ENCODE measurements at regions not wholly inside any gene's neighbourhood (a gene's known extent, or its start where the extent isn't known, plus 50 kb on each side); places are given as distances from the start of the nearest gene placed in this dataset.
"Not testable (repeated sequence)": the region's sequence is repeated elsewhere in the genome, so short reads cannot be mapped to it uniquely, and the experiment has no call there.

DNA sequence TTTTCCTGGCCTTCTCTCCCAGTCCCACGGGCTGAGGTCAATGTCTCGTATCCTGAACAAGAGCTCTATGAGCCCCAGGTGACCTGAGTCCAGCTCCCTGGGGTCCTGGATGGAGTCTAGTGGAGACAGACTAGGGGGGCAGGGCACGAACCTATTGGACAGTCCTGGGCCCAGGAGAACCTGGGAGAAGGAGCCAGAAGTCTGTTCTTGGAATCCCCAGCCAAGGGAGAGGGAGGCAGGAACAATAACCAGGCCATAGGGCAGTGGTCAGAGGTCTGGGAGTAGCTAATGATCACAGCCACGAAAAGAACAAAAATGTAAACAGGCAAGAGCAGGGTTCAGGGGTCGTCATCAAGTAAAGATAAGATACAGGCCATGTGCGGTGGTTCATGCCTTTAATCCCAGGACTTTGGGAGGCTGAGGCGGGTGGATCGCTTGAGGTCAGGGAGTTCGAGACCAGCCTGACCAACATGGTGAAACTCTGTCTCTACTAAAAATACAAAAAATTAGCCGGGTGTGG, 60.8 kb downstream of the COPRS start:
- WGBS: 68% methylated on average over 10 of the region's 10 CpGs
- Histone ChIP-seq H3K4me3 (ENCODE audit: low read depth, low read length) (no peak overlapping the region), H3K36me3 (ENCODE audit: insufficient read depth) (no peaks in the 10 kb centered on the region), H3K4me1 (ENCODE audit: insufficient read depth) (no peaks in the 10 kb centered on the region), H3K27ac (ENCODE audit: low read depth) (no peak overlapping the region)
- no peak for DNase-seq (ENCODE audit: extremely low spot score)

DNA sequence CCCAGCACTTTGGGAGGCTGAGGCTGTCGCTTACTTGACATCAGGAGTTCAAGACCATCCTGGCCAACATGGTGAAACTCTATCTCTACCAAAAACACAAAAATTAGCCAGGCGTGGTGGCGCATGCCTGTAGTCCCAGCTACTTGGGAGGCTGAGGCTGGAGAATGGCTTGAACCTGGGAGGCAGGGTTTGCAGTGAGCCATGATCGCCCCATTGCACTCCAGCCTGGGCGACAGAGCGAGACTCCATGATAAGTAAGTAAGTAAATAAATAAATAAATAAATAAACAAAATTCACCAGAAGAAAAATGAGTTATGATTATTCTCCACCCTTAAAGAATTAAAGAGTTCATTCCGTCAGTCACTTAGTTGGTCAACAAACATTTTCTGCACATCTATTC, 63.1 kb downstream of the COPRS start:
- H3K4me3 ChIP-seq (ENCODE audit: low read depth, low read length); H3K27ac ChIP-seq (ENCODE audit: low read depth); DNase-seq (ENCODE audit: extremely low spot score); H3K36me3 ChIP-seq (ENCODE audit: insufficient read depth); H3K4me1 ChIP-seq (ENCODE audit: insufficient read depth): not testable (repeated sequence)
- 97% methylated on average over 7 of the region's 7 CpGs for WGBS

DNA sequence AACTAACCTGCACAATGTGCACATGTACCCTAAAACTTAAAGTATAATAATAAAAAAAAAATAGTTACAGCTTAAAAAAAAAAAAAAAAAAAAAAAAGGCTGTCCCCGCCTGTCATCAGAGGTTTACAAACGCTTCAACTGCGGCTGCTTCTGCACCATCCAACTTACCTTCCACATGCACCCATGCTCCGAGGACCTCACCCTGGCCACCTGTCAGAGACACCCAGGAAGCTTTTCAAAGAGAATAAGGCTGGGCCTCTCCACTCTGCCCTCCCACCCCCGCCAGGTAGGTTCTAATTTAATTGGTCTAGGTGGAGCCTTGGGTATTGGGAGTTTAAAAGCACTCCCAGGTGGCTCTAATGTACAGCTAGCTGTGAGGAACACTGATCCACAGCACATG, 64.9 kb downstream of the COPRS start:
- H3K4me1 ChIP-seq (ENCODE audit: insufficient read depth): no peaks in the 10 kb centered on the region
- 94% methylated on average over 5 of the region's 5 CpGs for WGBS
- H3K36me3 ChIP-seq (ENCODE audit: insufficient read depth): no peaks in the 10 kb centered on the region
- no peak overlapping the region for H3K27ac ChIP-seq (ENCODE audit: low read depth)
- no peak overlapping the region for H3K4me3 ChIP-seq (ENCODE audit: low read depth, low read length)
- no peak for DNase-seq (ENCODE audit: extremely low spot score)

DNA sequence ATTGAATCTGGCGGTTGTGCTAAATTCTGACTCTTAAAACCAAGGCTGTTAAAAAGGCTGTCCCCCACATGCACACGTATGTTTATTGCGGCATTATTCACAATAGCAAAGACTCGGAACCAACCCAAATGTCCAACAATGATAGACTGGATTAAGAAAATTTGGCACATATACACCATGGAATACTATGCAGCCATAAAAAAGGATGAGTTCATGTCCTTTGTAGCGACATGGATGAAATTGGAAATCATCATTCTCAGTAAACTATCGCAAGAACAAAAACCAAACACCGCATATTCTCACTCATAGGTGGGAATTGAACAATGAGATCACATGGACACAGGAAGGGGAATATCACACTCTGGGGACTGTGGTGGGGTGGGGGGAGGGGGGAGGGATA, 65.4 kb downstream of the COPRS start:
- not testable (repeated sequence) for H3K27ac ChIP-seq (ENCODE audit: low read depth); H3K4me1 ChIP-seq (ENCODE audit: insufficient read depth); H3K4me3 ChIP-seq (ENCODE audit: low read depth, low read length); H3K36me3 ChIP-seq (ENCODE audit: insufficient read depth); DNase-seq (ENCODE audit: extremely low spot score)
- 91% methylated on average over 7 of the region's 7 CpGs for WGBS

DNA sequence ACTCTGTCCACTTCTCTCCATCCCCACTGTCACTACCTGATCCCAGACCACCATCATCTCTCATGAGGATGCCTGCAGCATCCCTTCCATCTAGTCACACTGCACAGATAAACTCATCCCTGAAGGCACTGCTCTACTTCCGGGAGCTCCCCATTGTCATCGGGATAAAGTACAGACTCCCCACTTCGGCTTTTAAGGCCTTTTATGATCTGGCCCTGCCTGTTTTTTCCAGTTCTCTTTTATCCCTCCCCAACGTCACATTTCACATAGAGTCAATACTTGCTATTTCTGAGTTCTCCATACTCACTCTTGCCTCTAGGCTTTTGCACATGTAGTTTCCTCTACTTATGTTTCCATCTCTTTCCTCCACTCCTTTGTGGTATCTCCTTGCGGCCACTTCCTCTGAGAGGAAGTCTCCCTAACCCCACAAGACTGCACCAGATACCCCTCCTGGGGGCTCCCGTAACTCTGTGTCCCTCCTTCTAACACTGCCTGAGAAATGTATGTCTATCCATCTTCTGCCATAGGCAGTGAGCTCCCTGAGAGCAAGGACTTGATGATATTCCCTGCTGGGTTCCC, 66.9 kb downstream of the COPRS start:
- Histone ChIP-seq H3K4me1 (ENCODE audit: insufficient read depth) (no peaks in the 10 kb centered on the region), H3K27ac (ENCODE audit: low read depth) (no peak overlapping the region), H3K4me3 (ENCODE audit: low read depth, low read length) (no peak overlapping the region), H3K36me3 (ENCODE audit: insufficient read depth) (no peaks in the 10 kb centered on the region)
- DNase-seq (ENCODE audit: extremely low spot score): no peak
- WGBS: 66% methylated on average over 6 of the region's 6 CpGs

DNA sequence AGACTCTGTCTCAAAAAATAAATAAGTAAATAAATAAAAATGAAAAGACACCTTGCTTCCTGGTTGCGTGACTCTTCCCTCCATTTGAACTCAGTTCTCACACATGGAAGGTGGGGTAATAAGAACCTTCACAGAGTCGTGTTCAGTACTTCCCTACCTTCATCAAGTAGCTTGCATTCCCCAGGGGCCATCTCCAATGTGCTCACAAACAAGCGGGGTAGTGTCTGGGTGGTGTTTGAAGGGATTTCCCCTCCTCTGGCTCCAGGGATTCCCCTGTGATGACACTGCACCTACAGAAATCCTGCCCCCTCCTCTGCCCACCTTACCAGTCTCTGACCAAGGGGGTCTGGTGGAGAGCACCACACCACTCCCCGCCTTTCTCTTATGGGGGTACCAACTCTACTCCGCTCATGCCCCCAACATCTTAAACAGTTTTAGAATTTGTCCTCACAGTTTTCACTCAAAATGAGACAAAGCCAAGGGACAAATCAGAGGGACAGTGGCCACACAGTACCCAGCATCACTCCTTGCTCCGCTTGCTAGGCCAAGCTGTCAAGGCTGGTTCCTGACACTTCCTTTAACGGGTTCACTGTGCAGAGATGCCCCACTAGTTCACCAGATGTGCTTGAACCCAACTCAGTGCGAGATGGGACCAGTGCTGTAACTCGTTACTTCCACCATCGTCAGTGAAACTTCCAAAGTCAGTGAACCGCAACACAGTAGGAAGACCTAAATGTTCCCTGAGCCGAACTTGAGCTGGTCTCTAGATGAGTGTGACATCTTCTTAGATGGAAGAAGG, 69.1 kb downstream of the COPRS start:
- Histone ChIP-seq H3K4me1 (ENCODE audit: insufficient read depth) (no peaks in the 10 kb centered on the region), H3K4me3 (ENCODE audit: low read depth, low read length) (no peak overlapping the region), H3K27ac (ENCODE audit: low read depth) (no peak overlapping the region), H3K36me3 (ENCODE audit: insufficient read depth) (no peaks in the 10 kb centered on the region)
- WGBS: 81% methylated on average over 12 of the region's 12 CpGs
- DNase-seq (ENCODE audit: extremely low spot score): no peak

DNA sequence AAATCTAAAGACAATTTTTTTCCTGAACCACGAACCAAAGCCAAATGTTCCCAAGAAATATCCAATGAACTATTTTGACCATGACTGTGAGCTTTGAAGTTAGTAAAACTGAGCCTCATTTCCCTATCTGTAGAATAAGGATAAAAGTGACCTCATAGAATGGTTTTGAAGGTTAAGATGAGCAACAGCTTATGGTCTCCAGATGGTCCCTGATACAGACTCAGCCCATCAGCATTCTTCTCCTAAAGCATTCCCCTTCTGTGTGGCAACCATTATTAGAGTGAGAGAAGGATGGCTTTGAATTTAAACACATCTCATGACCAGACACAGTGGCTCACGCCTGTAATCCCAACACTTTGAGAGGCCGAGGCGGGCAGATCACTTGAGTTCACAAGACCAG, 70.1 kb downstream of the COPRS start:
- H3K4me1 ChIP-seq (ENCODE audit: insufficient read depth): no peaks in the 10 kb centered on the region
- DNase-seq (ENCODE audit: extremely low spot score): no peak
- no peak overlapping the region for H3K4me3 ChIP-seq (ENCODE audit: low read depth, low read length)
- H3K36me3 ChIP-seq (ENCODE audit: insufficient read depth): no peaks in the 10 kb centered on the region
- WGBS: 87% methylated on average over 4 of the region's 4 CpGs
- H3K27ac ChIP-seq (ENCODE audit: low read depth): no peak overlapping the region

DNA sequence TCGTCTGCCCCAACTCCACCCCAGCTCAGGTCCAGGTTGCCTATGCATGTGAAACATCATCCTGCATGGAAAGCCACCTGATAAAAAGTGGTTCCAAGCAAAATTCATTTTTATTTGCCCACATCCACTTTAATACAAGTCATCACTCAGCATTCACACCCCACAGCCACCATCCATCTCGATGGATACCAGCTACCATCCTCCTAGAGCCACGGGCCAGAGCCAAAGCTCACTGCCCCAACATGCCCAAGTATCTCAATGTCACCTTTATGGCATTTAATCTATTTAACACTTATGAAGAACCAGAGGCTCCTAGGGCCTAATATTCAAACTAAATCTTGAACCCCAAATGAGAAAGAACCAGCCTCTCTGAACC, 70.5 kb downstream of the COPRS start:
- Histone ChIP-seq H3K27ac (ENCODE audit: low read depth) (no peak overlapping the region), H3K4me1 (ENCODE audit: insufficient read depth) (no peaks in the 10 kb centered on the region), H3K4me3 (ENCODE audit: low read depth, low read length) (no peak overlapping the region), H3K36me3 (ENCODE audit: insufficient read depth) (no peaks in the 10 kb centered on the region)
- no peak for DNase-seq (ENCODE audit: extremely low spot score)
- 59% methylated on average over 3 of the region's 3 CpGs for WGBS

DNA sequence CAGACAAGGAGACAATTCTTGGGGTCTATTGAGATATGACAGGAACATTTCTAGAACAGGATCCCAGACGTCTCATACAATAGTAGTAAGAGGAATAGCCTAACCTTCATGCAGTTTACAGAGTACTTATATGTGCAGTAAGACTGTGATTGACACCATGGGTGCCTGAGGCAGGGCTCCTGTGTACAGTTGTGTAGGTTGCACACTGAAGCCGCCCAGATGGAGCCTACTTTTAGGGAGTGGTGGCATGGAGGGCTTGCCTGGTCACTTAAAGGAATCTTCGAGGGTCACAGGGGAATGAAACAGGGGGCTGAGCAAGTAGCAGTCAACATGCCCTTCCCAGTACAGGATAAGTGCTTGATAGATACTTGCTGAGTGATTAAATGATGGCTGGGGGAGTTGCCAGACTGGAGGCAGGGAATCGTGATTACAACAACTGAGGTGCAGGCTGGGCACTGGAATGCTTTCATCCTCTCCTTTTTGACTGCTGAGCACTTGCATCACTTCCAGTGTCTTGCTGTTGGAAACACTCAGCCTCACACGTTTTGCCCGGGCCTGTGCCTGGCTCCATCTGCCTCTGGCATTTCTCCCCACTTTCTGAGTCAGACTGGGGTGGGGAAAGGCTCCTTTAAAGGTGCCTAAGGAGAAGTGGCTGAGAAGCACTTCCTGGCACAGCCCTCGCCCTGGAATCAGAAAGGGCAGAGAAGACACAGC, 71.0 kb downstream of the COPRS start:
- WGBS: 42% methylated on average over 7 of the region's 7 CpGs
- no peak overlapping the region for H3K27ac ChIP-seq (ENCODE audit: low read depth)
- no peaks in the 10 kb centered on the region for H3K36me3 ChIP-seq (ENCODE audit: insufficient read depth)
- DNase-seq (ENCODE audit: extremely low spot score): no peak
- no peak overlapping the region for H3K4me3 ChIP-seq (ENCODE audit: low read depth, low read length)
- no peaks in the 10 kb centered on the region for H3K4me1 ChIP-seq (ENCODE audit: insufficient read depth)

DNA sequence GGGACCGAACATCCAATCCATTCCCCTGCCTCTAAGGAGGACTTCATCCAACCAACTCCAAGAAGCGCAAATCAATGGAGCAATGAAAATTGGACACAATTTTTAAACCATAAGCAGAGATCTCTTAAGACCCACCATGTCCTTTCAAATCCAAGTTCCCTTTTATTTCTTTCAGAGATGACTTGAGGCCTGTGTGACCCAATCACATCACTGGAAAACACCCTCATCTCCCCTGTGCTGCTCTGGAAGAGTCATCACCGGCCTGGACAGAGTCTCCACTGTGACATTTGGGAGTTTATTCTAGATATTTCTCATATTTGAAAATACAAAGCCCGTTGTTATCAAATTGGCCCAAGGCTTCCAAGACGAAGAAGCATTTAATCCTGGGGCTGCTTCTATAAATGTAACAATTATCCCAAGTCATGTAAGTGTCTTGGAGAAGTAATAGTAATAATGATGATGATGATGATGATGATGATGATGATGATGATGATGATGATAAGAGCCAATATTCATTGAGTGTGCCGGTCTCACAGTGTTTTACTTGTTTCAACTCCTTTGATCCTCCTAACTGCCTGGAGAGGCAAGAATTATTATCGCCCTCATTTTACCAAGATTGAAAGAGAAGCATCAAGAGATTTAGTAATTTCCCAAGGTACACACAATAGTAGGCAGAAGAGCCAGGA, 72.1 kb downstream of the COPRS start:
- DNase-seq (ENCODE audit: extremely low spot score): no peak
- Histone ChIP-seq H3K27ac (ENCODE audit: low read depth) (no peak overlapping the region), H3K36me3 (ENCODE audit: insufficient read depth) (no peaks in the 10 kb centered on the region), H3K4me1 (ENCODE audit: insufficient read depth) (no peaks in the 10 kb centered on the region), H3K4me3 (ENCODE audit: low read depth, low read length) (no peak overlapping the region)
- 81% methylated on average over 7 of the region's 7 CpGs for WGBS

DNA sequence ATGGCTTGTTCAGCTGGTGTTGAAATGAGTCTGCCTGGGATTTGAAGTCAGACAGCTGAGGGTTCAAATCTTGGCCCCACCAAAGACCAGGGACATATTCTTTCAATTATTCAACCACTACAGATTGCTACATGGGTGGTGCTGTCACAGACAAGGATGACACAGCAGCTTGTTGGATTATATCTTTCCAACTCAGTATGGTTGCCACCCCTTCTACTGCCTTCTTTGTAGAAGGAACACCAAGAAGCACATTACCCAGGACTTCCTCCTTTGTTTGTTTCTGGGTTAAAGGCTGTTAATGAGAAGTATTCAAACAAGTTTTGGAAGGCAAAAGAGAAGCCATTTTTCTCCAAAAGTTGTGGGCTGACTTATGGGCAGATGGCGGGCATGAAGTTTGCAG, 78.6 kb downstream of the COPRS start:
- no peaks in the 10 kb centered on the region for H3K4me1 ChIP-seq (ENCODE audit: insufficient read depth)
- DNase-seq (ENCODE audit: extremely low spot score): no peak
- 96% methylated on average over 1 of the region's 1 CpG for WGBS
- H3K36me3 ChIP-seq (ENCODE audit: insufficient read depth): no peaks in the 10 kb centered on the region
- H3K27ac ChIP-seq (ENCODE audit: low read depth): no peak overlapping the region
- no peak overlapping the region for H3K4me3 ChIP-seq (ENCODE audit: low read depth, low read length)

DNA sequence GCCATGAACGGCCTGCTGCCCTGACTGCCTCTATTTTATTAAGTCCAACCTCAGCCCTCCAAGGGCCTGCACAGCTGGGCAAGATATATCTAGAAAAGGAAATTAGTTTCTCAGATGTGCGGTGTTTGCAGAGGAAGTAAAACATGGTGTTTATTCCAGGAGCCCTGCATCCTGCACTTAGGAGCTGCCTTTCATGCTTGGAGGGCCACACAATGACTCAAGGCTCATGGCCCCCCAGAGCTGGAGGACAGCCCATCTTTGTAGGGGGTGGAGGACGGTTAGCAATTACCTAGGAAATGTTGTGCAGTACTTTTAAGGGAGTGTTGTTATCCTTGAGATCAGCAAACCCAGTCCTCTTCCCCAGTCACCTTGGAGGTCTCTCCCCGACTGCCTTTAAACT, 80.5 kb downstream of the COPRS start:
- no peak for DNase-seq (ENCODE audit: extremely low spot score)
- Histone ChIP-seq H3K36me3 (ENCODE audit: insufficient read depth) (no peaks in the 10 kb centered on the region), H3K4me1 (ENCODE audit: insufficient read depth) (no peaks in the 10 kb centered on the region), H3K4me3 (ENCODE audit: low read depth, low read length) (no peak overlapping the region), H3K27ac (ENCODE audit: low read depth) (no peak overlapping the region)
- 64% methylated on average over 4 of the region's 4 CpGs for WGBS

DNA sequence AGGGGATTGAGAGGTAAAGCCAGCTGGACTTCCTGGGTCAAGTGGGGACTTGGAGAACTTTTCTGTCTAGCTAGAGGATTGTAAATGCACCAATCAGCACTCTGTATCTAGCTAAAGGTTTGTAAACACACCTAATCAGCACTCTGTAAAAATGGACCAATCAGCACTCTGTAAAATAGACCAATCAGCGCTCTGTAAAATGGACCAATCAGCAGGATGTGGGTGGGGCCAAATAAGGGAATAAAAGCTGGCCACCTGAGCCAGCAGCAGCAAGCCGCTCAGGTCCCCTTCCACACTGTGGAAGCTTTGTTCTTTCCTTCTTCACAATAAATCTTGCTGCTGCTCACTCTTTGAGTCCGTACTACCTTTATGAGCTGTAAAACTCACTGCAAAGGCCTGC, 87.7 kb downstream of the COPRS start:
- H3K27ac ChIP-seq (ENCODE audit: low read depth): not testable (repeated sequence)

More for the DNA sequence above, 87.7 kb downstream of the COPRS start:
- not testable (repeated sequence) for DNase-seq (ENCODE audit: extremely low spot score); H3K4me1 ChIP-seq (ENCODE audit: insufficient read depth); H3K4me3 ChIP-seq (ENCODE audit: low read depth, low read length); H3K36me3 ChIP-seq (ENCODE audit: insufficient read depth)
- WGBS: 94% methylated on average over 3 of the region's 3 CpGs
